ENCODE measurements at regions not wholly inside any gene's neighbourhood (a gene's known extent, or its start where the extent isn't known, plus 50 kb on each side); places are given as distances from the start of the nearest gene placed in this dataset.

DNA sequence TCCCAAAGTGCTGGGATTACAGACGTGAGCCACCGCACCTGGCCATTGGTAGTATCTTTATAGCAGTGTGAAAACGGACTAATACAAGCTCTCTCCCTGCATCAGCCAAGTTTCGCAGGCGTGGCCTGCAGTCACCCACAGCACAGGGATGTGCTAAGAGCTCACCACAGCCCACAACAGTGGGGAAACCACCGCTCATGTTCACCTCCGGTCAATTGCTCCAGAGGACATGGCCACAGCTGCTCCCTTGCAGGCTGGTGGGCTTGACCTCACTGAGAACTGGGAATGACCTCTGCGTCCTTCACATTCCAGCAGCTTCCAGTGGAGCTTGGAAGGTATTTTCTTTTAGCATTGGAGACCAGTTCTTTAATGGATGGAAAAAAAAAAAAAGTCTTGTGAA is 156.4 kb downstream of the KCTD15 start:
- TF ChIP-seq CTCF (IDR thresholded peaks at IDR 0.05; ENCODE audit: low read depth, low read length, poor library complexity, severe bottlenecking) (no peak), EZH2phosphoT487 (IDR thresholded peaks at IDR 0.05; ENCODE audit: borderline replicate concordance, low read length) (no peak)
